ENCODE measurements at regions not wholly inside any gene's neighbourhood (a gene's known extent, or its start where the extent isn't known, plus 50 kb on each side); places are given as distances from the start of the nearest gene placed in this dataset.

- TF ChIP-seq, protein P1, sequence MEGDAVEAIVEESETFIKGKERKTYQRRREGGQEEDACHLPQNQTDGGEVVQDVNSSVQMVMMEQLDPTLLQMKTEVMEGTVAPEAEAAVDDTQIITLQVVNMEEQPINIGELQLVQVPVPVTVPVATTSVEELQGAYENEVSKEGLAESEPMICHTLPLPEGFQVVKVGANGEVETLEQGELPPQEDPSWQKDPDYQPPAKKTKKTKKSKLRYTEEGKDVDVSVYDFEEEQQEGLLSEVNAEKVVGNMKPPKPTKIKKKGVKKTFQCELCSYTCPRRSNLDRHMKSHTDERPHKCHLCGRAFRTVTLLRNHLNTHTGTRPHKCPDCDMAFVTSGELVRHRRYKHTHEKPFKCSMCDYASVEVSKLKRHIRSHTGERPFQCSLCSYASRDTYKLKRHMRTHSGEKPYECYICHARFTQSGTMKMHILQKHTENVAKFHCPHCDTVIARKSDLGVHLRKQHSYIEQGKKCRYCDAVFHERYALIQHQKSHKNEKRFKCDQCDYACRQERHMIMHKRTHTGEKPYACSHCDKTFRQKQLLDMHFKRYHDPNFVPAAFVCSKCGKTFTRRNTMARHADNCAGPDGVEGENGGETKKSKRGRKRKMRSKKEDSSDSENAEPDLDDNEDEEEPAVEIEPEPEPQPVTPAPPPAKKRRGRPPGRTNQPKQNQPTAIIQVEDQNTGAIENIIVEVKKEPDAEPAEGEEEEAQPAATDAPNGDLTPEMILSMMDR (IDR thresholded peaks at IDR 0.05): no peak
- DNase-seq (no peak), ATAC-seq (no peak)
- no peaks in the 10 kb centered on the region for H3K27me3 ChIP-seq (ENCODE audit: control insufficient read depth, insufficient read depth, low read length)
- H3K9me3 ChIP-seq (ENCODE audit: control insufficient read depth, insufficient read depth, low read length): no peaks in the 10 kb centered on the region
- intact Hi-C loops (cut with micrococcal nuclease): no loop called here
- H3K27ac ChIP-seq (ENCODE audit: low read length): no peak overlapping the region
- Mint-ChIP-seq H3K4me3 (no peak overlapping the region), H3K36me3 (peaks cover 6% of the 10 kb centered on the region), H3K27ac (no peak overlapping the region), H3K9me3 (no peaks in the 10 kb centered on the region), H3K27me3 (ENCODE audit: low read depth in 2 of 2) (no peaks in the 10 kb centered on the region), H3K4me1 (no peaks in the 10 kb centered on the region)
- WGBS (ENCODE audit: insufficient coverage): 100% methylated on average over 1 of the region's 1 CpG
- no peaks in the 10 kb centered on the region for H3K4me1 ChIP-seq (ENCODE audit: control insufficient read depth, insufficient read depth, low read length)
- no peak overlapping the region for H3K4me3 ChIP-seq (ENCODE audit: low read length)
- peaks cover 8% of the 10 kb centered on the region for H3K36me3 ChIP-seq (ENCODE audit: control insufficient read depth, insufficient read depth, low read length)
These were observed 267.1 kb upstream of the RGS6 start for GRCh38 chr14:71665157-71665556.

DNA sequence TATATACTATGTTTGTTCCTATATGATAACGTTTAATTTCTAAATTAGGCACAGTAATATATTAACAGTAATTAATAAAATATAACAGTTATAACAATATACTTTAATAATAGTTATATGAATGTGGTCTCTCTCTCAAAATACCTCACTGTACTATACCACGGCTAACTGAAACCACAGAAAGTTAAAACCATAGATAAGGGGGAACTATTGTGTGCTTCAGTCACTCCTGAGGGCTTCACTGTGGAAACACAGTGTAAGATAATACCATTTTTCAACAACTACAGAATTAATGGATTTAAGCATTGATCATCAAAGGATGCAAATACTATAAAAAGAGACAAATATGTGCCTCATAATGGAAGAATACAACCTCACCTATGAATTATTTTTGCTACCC, 266.4 kb upstream of the RGS6 start:
- H3K9me3 ChIP-seq (ENCODE audit: control insufficient read depth, insufficient read depth, low read length): no peaks in the 10 kb centered on the region
- H3K4me3 ChIP-seq (ENCODE audit: low read length): no peak overlapping the region
- peaks cover 6% of the 10 kb centered on the region for H3K36me3 Mint-ChIP-seq
- H3K4me1 ChIP-seq (ENCODE audit: control insufficient read depth, insufficient read depth, low read length): no peaks in the 10 kb centered on the region
- no peaks in the 10 kb centered on the region for H3K27me3 ChIP-seq (ENCODE audit: control insufficient read depth, insufficient read depth, low read length)
- no peak overlapping the region for H3K27ac ChIP-seq (ENCODE audit: low read length)
- TF ChIP-seq, protein P1 (IDR thresholded peaks at IDR 0.05): no peak
- peaks cover 7% of the 10 kb centered on the region for H3K36me3 ChIP-seq (ENCODE audit: control insufficient read depth, insufficient read depth, low read length)
- H3K27me3 Mint-ChIP-seq (ENCODE audit: low read depth in 2 of 2): no peaks in the 10 kb centered on the region
- H3K9me3 Mint-ChIP-seq: no peaks in the 10 kb centered on the region
- DNase-seq (no peak), ATAC-seq (no peak)
- H3K4me3 Mint-ChIP-seq: no peak overlapping the region
- no CpG with 5 or more reads among the region's 2 CpGs for WGBS (ENCODE audit: insufficient coverage)
- no peak overlapping the region for H3K27ac Mint-ChIP-seq
- no peaks in the 10 kb centered on the region for H3K4me1 Mint-ChIP-seq
- intact Hi-C loops (cut with micrococcal nuclease): no loop called here

DNA sequence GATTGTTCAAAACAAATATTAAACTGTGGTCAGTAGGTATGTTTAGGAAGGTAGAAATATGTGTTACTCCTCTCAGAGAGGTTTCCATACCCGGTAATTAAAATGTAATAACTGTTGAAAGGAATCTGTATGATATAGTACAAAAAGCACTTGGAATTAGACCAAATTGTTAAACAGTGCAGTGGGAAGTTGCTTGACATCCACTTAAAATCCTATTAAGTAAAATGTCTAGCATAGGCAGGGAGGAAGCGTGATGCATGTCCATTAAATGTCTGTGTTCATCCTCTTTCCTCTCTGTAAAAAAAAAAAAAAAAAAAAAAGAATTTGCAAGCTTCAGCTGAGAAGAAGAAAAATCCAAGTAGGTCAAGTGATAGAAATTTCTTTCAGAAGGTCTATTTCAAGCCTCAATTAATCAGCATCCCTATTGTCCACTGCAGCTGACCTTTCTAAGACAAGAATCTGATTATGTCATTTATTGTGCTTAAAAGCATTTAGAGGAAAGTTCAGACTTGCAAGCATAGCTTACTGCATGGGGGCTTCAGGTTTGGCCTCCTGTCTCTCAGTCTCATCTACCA, 265.6 kb upstream of the RGS6 start:
- Histone ChIP-seq H3K36me3 (ENCODE audit: control insufficient read depth, insufficient read depth, low read length) (peaks cover 9% of the 10 kb centered on the region), H3K4me1 (ENCODE audit: control insufficient read depth, insufficient read depth, low read length) (no peaks in the 10 kb centered on the region), H3K4me3 (ENCODE audit: low read length) (no peak overlapping the region), H3K27me3 (ENCODE audit: control insufficient read depth, insufficient read depth, low read length) (no peaks in the 10 kb centered on the region), H3K27ac (ENCODE audit: low read length) (no peak overlapping the region), H3K9me3 (ENCODE audit: control insufficient read depth, insufficient read depth, low read length) (no peaks in the 10 kb centered on the region)
- DNase-seq: no peak
- WGBS (ENCODE audit: insufficient coverage): 100% methylated on average over 1 of the region's 2 CpGs
- Mint-ChIP-seq H3K27ac (no peak overlapping the region), H3K27me3 (ENCODE audit: low read depth in 2 of 2) (no peaks in the 10 kb centered on the region), H3K4me1 (no peaks in the 10 kb centered on the region), H3K4me3 (no peak overlapping the region), H3K36me3 (peaks cover 10% of the 10 kb centered on the region), H3K9me3 (no peaks in the 10 kb centered on the region)
- TF ChIP-seq, protein P1 (IDR thresholded peaks at IDR 0.05): no peak
- intact Hi-C loops (cut with micrococcal nuclease): no loop called here
- no peak for ATAC-seq

- peaks cover 15% of the 10 kb centered on the region for H3K36me3 ChIP-seq (ENCODE audit: control insufficient read depth, insufficient read depth, low read length)
- Mint-ChIP-seq H3K36me3 (peaks cover 18% of the 10 kb centered on the region), H3K9me3 (no peaks in the 10 kb centered on the region), H3K27me3 (ENCODE audit: low read depth in 2 of 2) (no peaks in the 10 kb centered on the region), H3K4me3 (no peak overlapping the region), H3K27ac (no peak overlapping the region), H3K4me1 (no peaks in the 10 kb centered on the region)
- TF ChIP-seq, protein P1 (IDR thresholded peaks at IDR 0.05): no peak
- H3K9me3 ChIP-seq (ENCODE audit: control insufficient read depth, insufficient read depth, low read length): no peaks in the 10 kb centered on the region
- DNase-seq (no peak), ATAC-seq (no peak)
- H3K27me3 ChIP-seq (ENCODE audit: control insufficient read depth, insufficient read depth, low read length): no peaks in the 10 kb centered on the region
- intact Hi-C loops (cut with micrococcal nuclease): no loop called here
- 87% methylated on average over 3 of the region's 5 CpGs for WGBS (ENCODE audit: insufficient coverage)
- no peak overlapping the region for H3K4me3 ChIP-seq (ENCODE audit: low read length)
- no peaks in the 10 kb centered on the region for H3K4me1 ChIP-seq (ENCODE audit: control insufficient read depth, insufficient read depth, low read length)
- H3K27ac ChIP-seq (ENCODE audit: low read length): no peak overlapping the region
These were observed 263.9 kb upstream of the RGS6 start for GRCh38 chr14:71668186-71668912.
